HepG2 (cell line): ENCODE measurements at regions not wholly inside any gene's neighbourhood (a gene's known extent, or its start where the extent isn't known, plus 50 kb on each side); places are given as distances from the start of the nearest gene placed in this dataset.

Experiments used
- ATAC-seq: fragments of 200-7000 bp; cut with Tn5 transposase; 3 replicates; pipeline ENCODE4 v1.9.1; 2020; ENCODE audit warnings: mild to moderate bottlenecking, moderate library complexity
- BruUV-seq: library from RNA; stranded (reverse); fragments of 400-500 nt; replicated peaks from 2 replicates; lab custom pipeline; 2021; lab: Mats Ljungman, UMichigan
- CTCF ChIA-PET: fragments of 300-600 bp; formaldehyde crosslinking; extraction: SDS; loops from one replicate; lab custom pipeline; 2021; ENCODE audit warnings: low total read pairs, inconsistent platforms, low intra/inter-chr PET ratio; lab: Yijun Ruan, JAX
- POLR2A ChIA-PET: fragments of 350-600 bp; sonication (Branson Sonifier 250); formaldehyde crosslinking; loops from one replicate; lab custom pipeline; 2020; ENCODE audit warnings: antibody characterized with exemption, inconsistent platforms; lab: Yijun Ruan, JAX
- DNase-seq: peaks from one replicate; pipeline ENCODE4 v3.0.0-alpha.2; 2015; ENCODE audit warnings: low spot score
- FAIRE-seq: peaks from 3 replicates; lab custom pipeline; 2011; peaks lifted over from hg19 to GRCh38; lab: Jason Lieb, UNC
- H2AFZ ChIP-seq: one replicate; pipeline ENCODE4 v1.6.1; 2011; ENCODE audit warnings: low read length, inconsistent platforms
- H3K27ac ChIP-seq: fragments of 300-600 bp; 3 replicates; pipeline ENCODE4 v1.8.0; 2011; ENCODE audit warnings: mixed run types, mild to moderate bottlenecking, mixed read lengths, low read length, inconsistent platforms; ENCODE audit not compliant: insufficient read depth; ENCODE audit errors: extremely low read length
- H3K27me3 ChIP-seq, 2 experiments: fragments of 200-600 bp in 1 of 2; 2 replicates in 1 of 2; 3 replicates in 1 of 2; pipeline versions ENCODE4 v1.6.0 to v1.8.0; 2011; ENCODE audit warnings: low read length in 2 of 2, mild to moderate bottlenecking in 2 of 2, moderate library complexity in 2 of 2, inconsistent platforms in 1 of 2; ENCODE audit not compliant: insufficient read depth in 2 of 2, control insufficient read depth in 1 of 2
- H3K36me3 ChIP-seq, 2 experiments: fragments of 200-600 bp in 1 of 2; replicated peaks in 1 of 2; 2 replicates in 1 of 2; 3 replicates in 1 of 2; pipeline versions ENCODE4 v1.5.1 to v1.8.0; 2011; ENCODE audit warnings: low read length in 2 of 2, inconsistent platforms in 1 of 2; ENCODE audit not compliant: insufficient read depth in 2 of 2, control insufficient read depth in 1 of 2
- H3K4me1 ChIP-seq: 2 replicates; pipeline ENCODE4 v1.5.1; 2012; ENCODE audit warnings: low read length, inconsistent platforms; ENCODE audit not compliant: insufficient read depth
- H3K4me2 ChIP-seq: 2 replicates; pipeline ENCODE4 v1.6.0; 2011; ENCODE audit warnings: low read depth, low read length, inconsistent platforms
- H3K4me3 ChIP-seq, 3 experiments: fragments of 200-600 bp in 1 of 3; sonication (generic), shearing (Covaris generic) in 1 of 3; replicated peaks in 1 of 3; 2 replicates each; pipeline ENCODE4 v1.5.1; 2011 to 2016; ENCODE audit warnings: low read length in 3 of 3, inconsistent platforms in 2 of 3, low read depth in 2 of 3, mild to moderate bottlenecking in 2 of 3, control low read depth in 1 of 3, mixed read lengths in 1 of 3; ENCODE audit not compliant: insufficient read depth in 1 of 3
- H3K79me2 ChIP-seq: one replicate; pipeline ENCODE4 v1.6.1; 2011; ENCODE audit warnings: low read length, inconsistent platforms; ENCODE audit not compliant: insufficient read depth
- H3K9ac ChIP-seq: 2 replicates; pipeline ENCODE4 v1.6.0; 2011; ENCODE audit warnings: mild to moderate bottlenecking, low read depth, low read length, inconsistent platforms; ENCODE audit not compliant: insufficient read depth
- H3K9me3 ChIP-seq: 2 replicates; pipeline ENCODE4 v1.5.1; 2012; ENCODE audit warnings: mild to moderate bottlenecking, low read length
- H4K20me1 ChIP-seq: 2 replicates; pipeline ENCODE4 v1.6.0; 2011; ENCODE audit warnings: inconsistent platforms, mild to moderate bottlenecking, low read length, moderate library complexity; ENCODE audit not compliant: insufficient read depth
- ARID4A ChIP-seq: sonication (generic); formaldehyde crosslinking; IDR thresholded peaks from 2 replicates; pipeline ENCODE4 v1.5.0; 2020; ENCODE audit warnings: mild to moderate bottlenecking, missing genetic modification reagents, borderline replicate concordance
- FOXM1 ChIP-seq: sonication (generic); formaldehyde crosslinking; IDR thresholded peaks from 2 replicates; pipeline ENCODE4 v1.5.0; 2020; ENCODE audit warnings: missing genetic modification reagents
- HNRNPK ChIP-seq: fragments of 200-400 bp; formaldehyde crosslinking; IDR thresholded peaks from 2 replicates; pipeline ENCODE4 v1.6.1; 2018; ENCODE audit warnings: low read length, low read depth, moderate library complexity, mild to moderate bottlenecking; ENCODE audit not compliant: poor library complexity, severe bottlenecking
- KAT8 ChIP-seq: IDR thresholded peaks from 2 replicates; pipeline ENCODE4 v1.6.1; 2016; ENCODE audit warnings: missing genetic modification reagents, missing compliant biosample characterization
- MYNN ChIP-seq: sonication (generic); formaldehyde crosslinking; IDR thresholded peaks from 2 replicates; pipeline ENCODE4 v1.4.0; 2020; ENCODE audit warnings: mild to moderate bottlenecking, low read depth, missing genetic modification reagents
- NR2C2 ChIP-seq: sonication (generic); formaldehyde crosslinking; IDR thresholded peaks from 2 replicates; pipeline ENCODE4 v1.4.0; 2020; ENCODE audit warnings: missing genetic modification reagents, mild to moderate bottlenecking, moderate library complexity, borderline replicate concordance
- POLR2A ChIP-seq, 2 experiments: IDR thresholded peaks; 2 replicates each; pipeline ENCODE4 v1.6.1; 2011; ENCODE audit warnings: low read depth in 2 of 2, low read length in 2 of 2, mild to moderate bottlenecking in 1 of 2, moderate library complexity in 1 of 2; ENCODE audit not compliant: insufficient read depth in 1 of 2
- RELA ChIP-seq: sonication (generic); formaldehyde crosslinking; IDR thresholded peaks from 2 replicates; pipeline ENCODE4 v1.4.0; 2020; ENCODE audit warnings: missing genetic modification reagents
- TBP ChIP-seq: sonication (generic); formaldehyde crosslinking; IDR thresholded peaks from 2 replicates; pipeline ENCODE4 v1.5.0; 2020; ENCODE audit warnings: missing genetic modification reagents
- ZBTB39 ChIP-seq: sonication (generic); formaldehyde crosslinking; IDR thresholded peaks from 2 replicates; pipeline ENCODE4 v1.5.0; 2020; ENCODE audit warnings: missing genetic modification reagents
- ZNF549 ChIP-seq: sonication (generic); formaldehyde crosslinking; IDR thresholded peaks from 2 replicates; pipeline ENCODE4 v1.5.0; 2020; ENCODE audit warnings: missing genetic modification reagents
- WGBS: methylation state at CpG from one replicate; pipeline ENCODE4 v1.1.6; 2017; ENCODE audit warnings: low lambda C conversion rate; 5-methylcytosine and 5-hydroxymethylcytosine counted together
- in situ Hi-C: cut with HindIII; loops from 2 replicates; pipeline ENCODE4 v1.10.0; 2017; ENCODE audit warnings: low pct_unique_long_range_greater_than_20kb; ENCODE audit not compliant: extremely low pct_ligation_motif_present
- intact Hi-C: fragments of 100-400 bp; cut with micrococcal nuclease; formaldehyde crosslinking; loops from one replicate; pipeline ENCODE4 v1.10.0; 2022; ENCODE audit not compliant: unreplicated experiment

- ChIA-PET POLR2A (no interaction called here), CTCF (no interaction called here)
- FAIRE-seq, result no peak
Measured at GRCh38 chr7:113727486-113727885, 191.3 kb downstream of the PPP1R3A start.

More at GRCh38 chr7:113727486-113727885, 191.3 kb downstream of the PPP1R3A start:
- Histone ChIP-seq H3K27me3 (no peaks in the 10 kb centered on the region; a peak in 1 of 5 replicates), H3K79me2 (no peaks in the 10 kb centered on the region), H3K9me3 (no peaks in the 10 kb centered on the region), H3K4me1 (no peaks in the 10 kb centered on the region), H4K20me1 (no peaks in the 10 kb centered on the region), H3K4me3 (no peak overlapping the region), H3K9ac (no peak overlapping the region), H3K27ac (no peak overlapping the region), H3K36me3 (no peaks in the 10 kb centered on the region), H2AFZ (no peak overlapping the region), H3K4me2 (no peak overlapping the region)
- TF ChIP-seq ARID4A (CRISPR knock-in tag), result no peak
- TF ChIP-seq FOXM1, result no peak
- no peak for TF ChIP-seq NR2C2
- TF ChIP-seq ZBTB39 (CRISPR knock-in tag), result no peak
- no peak for TF ChIP-seq MYNN (CRISPR knock-in tag)
- TF ChIP-seq POLR2A (IDR thresholded peaks at IDR 0.05; ENCODE audit: insufficient read depth in 1 of 2, low read depth in 2 of 2, low read length in 2 of 2), result no peak
- no peak for TF ChIP-seq KAT8 (CRISPR knock-in tag)
- no peak for TF ChIP-seq HNRNPK
- no peak for TF ChIP-seq ZNF549 (CRISPR knock-in tag)
- TF ChIP-seq TBP (CRISPR knock-in tag), result no peak
- TF ChIP-seq RELA (CRISPR knock-in tag), result no peak
- no TSS peak for BruUV-seq
- 0% methylated on average over 3 of the region's 3 CpGs for WGBS
- intact Hi-C loops (no loop called here), in situ Hi-C loops (no loop called here)
- ATAC-seq (no peak), DNase-seq (no peak)
